ENCODE measurements at regions not wholly inside any gene's neighbourhood (a gene's known extent, or its start where the extent isn't known, plus 50 kb on each side); places are given as distances from the start of the nearest gene placed in this dataset.
"Not testable (repeated sequence)": the region's sequence is repeated elsewhere in the genome, so short reads cannot be mapped to it uniquely, and the experiment has no call there.

- DNase-seq (ENCODE audit: low spot score in 2 of 2): no peak
- no peak overlapping the region for H3K27ac ChIP-seq
- H3K9me3 ChIP-seq: no peaks in the 10 kb centered on the region
- H3K36me3 ChIP-seq: no peaks in the 10 kb centered on the region
- no peaks in the 10 kb centered on the region for H3K27me3 ChIP-seq
- intact Hi-C loops (cut with DNase I; ENCODE audit: low total_unique reads): no loop called here
- H3K4me1 ChIP-seq: no peaks in the 10 kb centered on the region
- TF ChIP-seq POLR2AphosphoS5 (IDR thresholded peaks at IDR 0.05): no peak
- no peak for TF ChIP-seq POLR2A (IDR thresholded peaks at IDR 0.05)
- no peak for TF ChIP-seq CTCF (IDR thresholded peaks at IDR 0.05)
- no peak overlapping the region for H3K4me3 ChIP-seq
These were observed 334.0 kb upstream of the KCNMB2 start for GRCh38 chr3:178202194-178202593.

GRCh38 chr3:178203165-178203564 is 333.1 kb upstream of the KCNMB2 start:
- Histone ChIP-seq H3K4me1 (no peaks in the 10 kb centered on the region), H3K27me3 (no peaks in the 10 kb centered on the region), H3K9me3 (no peaks in the 10 kb centered on the region), H3K4me3 (no peak overlapping the region), H3K36me3 (no peaks in the 10 kb centered on the region), H3K27ac (no peak overlapping the region)
- intact Hi-C loops (cut with DNase I; ENCODE audit: low total_unique reads): no loop called here
- TF ChIP-seq POLR2AphosphoS5 (IDR thresholded peaks at IDR 0.05) (no peak), CTCF (IDR thresholded peaks at IDR 0.05) (no peak), POLR2A (IDR thresholded peaks at IDR 0.05) (no peak)
- DNase-seq (ENCODE audit: low spot score in 2 of 2): no peak

GRCh38 chr3:178203650-178204049 is 332.6 kb upstream of the KCNMB2 start:
- no peak for DNase-seq (ENCODE audit: low spot score in 2 of 2)
- H3K27ac ChIP-seq: no peak overlapping the region
- H3K36me3 ChIP-seq: no peaks in the 10 kb centered on the region
- H3K4me3 ChIP-seq: no peak overlapping the region
- intact Hi-C loops (cut with DNase I; ENCODE audit: low total_unique reads): no loop called here
- no peaks in the 10 kb centered on the region for H3K27me3 ChIP-seq
- no peaks in the 10 kb centered on the region for H3K9me3 ChIP-seq
- TF ChIP-seq CTCF (IDR thresholded peaks at IDR 0.05): no peak
- no peak for TF ChIP-seq POLR2A (IDR thresholded peaks at IDR 0.05)
- no peak for TF ChIP-seq POLR2AphosphoS5 (IDR thresholded peaks at IDR 0.05)
- no peaks in the 10 kb centered on the region for H3K4me1 ChIP-seq

- intact Hi-C loops (cut with DNase I; ENCODE audit: low total_unique reads): no loop called here
- Histone ChIP-seq H3K9me3 (no peaks in the 10 kb centered on the region), H3K27ac (no peak overlapping the region), H3K4me1 (no peaks in the 10 kb centered on the region), H3K4me3 (no peak overlapping the region), H3K36me3 (no peaks in the 10 kb centered on the region), H3K27me3 (no peaks in the 10 kb centered on the region)
- no peak for TF ChIP-seq POLR2A (IDR thresholded peaks at IDR 0.05)
- no peak for TF ChIP-seq CTCF (IDR thresholded peaks at IDR 0.05)
- TF ChIP-seq POLR2AphosphoS5 (IDR thresholded peaks at IDR 0.05): no peak
- DNase-seq (ENCODE audit: low spot score in 2 of 2): no peak
These were observed 330.5 kb upstream of the KCNMB2 start for GRCh38 chr3:178205740-178206139.

- H3K9me3 ChIP-seq: no peaks in the 10 kb centered on the region
- no peaks in the 10 kb centered on the region for H3K27me3 ChIP-seq
- TF ChIP-seq CTCF (IDR thresholded peaks at IDR 0.05) (no peak), POLR2AphosphoS5 (IDR thresholded peaks at IDR 0.05) (no peak), POLR2A (IDR thresholded peaks at IDR 0.05) (no peak)
- no peaks in the 10 kb centered on the region for H3K36me3 ChIP-seq
- intact Hi-C loops (cut with DNase I; ENCODE audit: low total_unique reads): no loop called here
- H3K4me3 ChIP-seq: no peak overlapping the region
- no peaks in the 10 kb centered on the region for H3K4me1 ChIP-seq
- H3K27ac ChIP-seq: no peak overlapping the region
- no peak for DNase-seq (ENCODE audit: low spot score in 2 of 2)
These were observed 329.7 kb upstream of the KCNMB2 start for GRCh38 chr3:178206521-178206920.

GRCh38 chr3:178207161-178207560 is 329.1 kb upstream of the KCNMB2 start:
- H3K36me3 ChIP-seq; DNase-seq (ENCODE audit: low spot score in 2 of 2); H3K27me3 ChIP-seq; H3K27ac ChIP-seq; H3K9me3 ChIP-seq; intact Hi-C loops (cut with DNase I; ENCODE audit: low total_unique reads); H3K4me3 ChIP-seq; H3K4me1 ChIP-seq: not testable (repeated sequence)

GRCh38 chr3:178207627-178208026 is 328.6 kb upstream of the KCNMB2 start:
- H3K4me3 ChIP-seq; H3K27me3 ChIP-seq; intact Hi-C loops (cut with DNase I; ENCODE audit: low total_unique reads); H3K4me1 ChIP-seq; DNase-seq (ENCODE audit: low spot score in 2 of 2); H3K27ac ChIP-seq; H3K36me3 ChIP-seq; H3K9me3 ChIP-seq: not testable (repeated sequence)

GRCh38 chr3:178209116-178209515 is 327.1 kb upstream of the KCNMB2 start:
- H3K9me3 ChIP-seq; H3K36me3 ChIP-seq; H3K4me3 ChIP-seq; H3K4me1 ChIP-seq; intact Hi-C loops (cut with DNase I; ENCODE audit: low total_unique reads); H3K27ac ChIP-seq; H3K27me3 ChIP-seq; DNase-seq (ENCODE audit: low spot score in 2 of 2): not testable (repeated sequence)

- H3K27ac ChIP-seq; DNase-seq (ENCODE audit: low spot score in 2 of 2); intact Hi-C loops (cut with DNase I; ENCODE audit: low total_unique reads); H3K9me3 ChIP-seq; H3K4me3 ChIP-seq; H3K4me1 ChIP-seq; H3K36me3 ChIP-seq; H3K27me3 ChIP-seq: not testable (repeated sequence)
These were observed 326.6 kb upstream of the KCNMB2 start for GRCh38 chr3:178209618-178210017.

All from breast epithelium (tissue), 4 donors.